ENCODE measurements at regions not wholly inside any gene's neighbourhood (a gene's known extent, or its start where the extent isn't known, plus 50 kb on each side); places are given as distances from the start of the nearest gene placed in this dataset.

GRCh38 chr7:41149576-41149975, 553.3 kb downstream of the INHBA start:
- Histone ChIP-seq H3K56ac (ENCODE audit: insufficient read length, low read depth, low read length) (no peak overlapping the region), H2BK5ac (ENCODE audit: insufficient read length, low read length) (no peak overlapping the region), H4K20me1 (ENCODE audit: control insufficient read depth, insufficient read depth, insufficient read length) (no peaks in the 10 kb centered on the region), H3K23me2 (ENCODE audit: insufficient read length, low read depth, low read length, poor library complexity, severe bottlenecking) (no peaks in the 10 kb centered on the region), H4K8ac (replicated peaks; ENCODE audit: insufficient read length, low read depth, low read length) (no peak overlapping the region), H4K5ac (ENCODE audit: insufficient read length, low read depth, low read length) (no peak overlapping the region), H4K91ac (ENCODE audit: insufficient read length, low read depth, low read length) (no peak overlapping the region), H2BK12ac (ENCODE audit: insufficient read length, low read depth, low read length) (no peak overlapping the region), H2BK15ac (ENCODE audit: low read depth, low read length) (no peak overlapping the region), H3K9me3 (ENCODE audit: control insufficient read depth, low read depth, low read length) (no peaks in the 10 kb centered on the region), H3T11ph (ENCODE audit: low read length) (no peak overlapping the region), H3K27me3 (ENCODE audit: insufficient read depth, low read length) (no peaks in the 10 kb centered on the region), H2BK120ac (ENCODE audit: low read depth, low read length, poor library complexity, severe bottlenecking) (no peak overlapping the region), H2AFZ (ENCODE audit: low read length) (no peak overlapping the region), H3K14ac (ENCODE audit: insufficient read depth, low read length) (no peak overlapping the region), H3K79me1 (ENCODE audit: insufficient read depth, low read depth, low read length, poor library complexity, severe bottlenecking) (no peaks in the 10 kb centered on the region), H2BK20ac (ENCODE audit: low read depth, low read length, poor library complexity, severe bottlenecking) (no peak overlapping the region), H3K18ac (ENCODE audit: insufficient read length, low read depth, low read length) (no peak overlapping the region), H3K4ac (ENCODE audit: low read depth, low read length) (no peak overlapping the region), H3K4me2 (ENCODE audit: insufficient read depth, insufficient read length, low read length) (no peak overlapping the region), H3K4me1 (ENCODE audit: insufficient read depth, low read length) (no peaks in the 10 kb centered on the region), H3K23ac (ENCODE audit: insufficient read length, low read depth, low read length) (no peak overlapping the region), H3K27ac (ENCODE audit: insufficient read length, low read depth, low read length) (no peak overlapping the region), H2AK5ac (ENCODE audit: insufficient read length, low read length) (no peak overlapping the region), H3K79me2 (ENCODE audit: insufficient read depth, low read length) (no peaks in the 10 kb centered on the region), H3K9ac (ENCODE audit: extremely low read depth, insufficient read length, low read length) (no peak overlapping the region)
- WGBS (ENCODE audit: extremely low coverage, insufficient read length, low lambda C conversion rate) = no CpG with 5 or more reads among the region's 16 CpGs
- no peak for DNase-seq
- no peak overlapping the region for H3K27ac Mint-ChIP-seq
- no peak for TF ChIP-seq CTCF (conservative IDR thresholded peaks at IDR 0.05)
- no peaks in the 10 kb centered on the region for H3K9me3 Mint-ChIP-seq
- H3K4me1 Mint-ChIP-seq = 0 out of 4 replicates have a peak, but pooled peaks cover 0 to 2% of the 10 kb centered on the region in 2 experiments
- no peak overlapping the region for H3K4me3 Mint-ChIP-seq
- no peaks in the 10 kb centered on the region; the same call in 1 of the 2 replicates for H3K27me3 Mint-ChIP-seq (ENCODE audit: low read depth)
- H3K36me3 Mint-ChIP-seq (ENCODE audit: insufficient read depth in 1 of 3, low read depth in 3 of 3) = no peaks in the 10 kb centered on the region

Data from H9 (cell line).